Right atrium auricular region (tissue), 2 donors: ENCODE measurements at regions not wholly inside any gene's neighbourhood (a gene's known extent, or its start where the extent isn't known, plus 50 kb on each side); places are given as distances from the start of the nearest gene placed in this dataset.
"Not testable (repeated sequence)": the region's sequence is repeated elsewhere in the genome, so short reads cannot be mapped to it uniquely, and the experiment has no call there.

ENCODE experiments used
- DNase-seq: peaks from one replicate; pipeline ENCODE4 v3.0.0-alpha.2; 2019; ENCODE audit warnings: low spot score
- H3K27ac ChIP-seq, 2 donors: fragments of 200-600 bp; sonication (generic); 1 replicate in 1 of 2; 2 replicates in 1 of 2; pipeline ENCODE4 v1.5.1; 2016 to 2019
- H3K27me3 ChIP-seq, 2 donors: fragments of 200-600 bp; sonication (generic); one replicate each; pipeline versions ENCODE4 v1.5.1 to v1.6.0; 2017 to 2019
- H3K36me3 ChIP-seq: fragments of 200-600 bp; sonication (generic); one replicate; pipeline ENCODE4 v1.5.1; 2016
- H3K4me1 ChIP-seq, 2 donors: fragments of 200-600 bp; sonication (generic); one replicate each; pipeline versions ENCODE4 v1.5.1 to v1.6.0; 2017 to 2019
- H3K4me3 ChIP-seq, 2 donors: fragments of 200-600 bp; sonication (generic); 1 replicate in 1 of 2; 2 replicates in 1 of 2; pipeline ENCODE4 v1.5.1; 2017 to 2019; ENCODE audit warnings: mild to moderate bottlenecking in 1 of 2, moderate library complexity in 1 of 2
- H3K9me3 ChIP-seq, 2 donors: fragments of 200-600 bp; sonication (generic); one replicate each; pipeline ENCODE4 v1.5.1; 2019
- CTCF ChIP-seq, 2 donors: fragments of 200-600 bp; sonication (generic); IDR thresholded peaks; one replicate each; pipeline ENCODE4 v1.5.1; 2019; ENCODE audit warnings: antibody characterized with exemption in 2 of 2

- H3K9me3 ChIP-seq = no peaks in the 10 kb centered on the region
- TF ChIP-seq CTCF (IDR thresholded peaks at IDR 0.05) = no peak
- H3K27ac ChIP-seq = no peak overlapping the region
- no peak overlapping the region for H3K4me3 ChIP-seq
- no peaks in the 10 kb centered on the region for H3K4me1 ChIP-seq
- no peaks in the 10 kb centered on the region for H3K36me3 ChIP-seq
- no peak for DNase-seq
- no peaks in the 10 kb centered on the region for H3K27me3 ChIP-seq
Observed at GRCh38 chr13:44801990-44802389, 187.3 kb downstream of the NUFIP1 start.

GRCh38 chr13:44800626-44801025 is 188.6 kb downstream of the NUFIP1 start:
- no peak for TF ChIP-seq CTCF (IDR thresholded peaks at IDR 0.05)
- Histone ChIP-seq H3K36me3 (no peaks in the 10 kb centered on the region), H3K27me3 (no peaks in the 10 kb centered on the region), H3K27ac (no peak overlapping the region), H3K4me3 (no peak overlapping the region), H3K9me3 (no peaks in the 10 kb centered on the region), H3K4me1 (no peaks in the 10 kb centered on the region)
- DNase-seq = no peak

GRCh38 chr13:44797685-44798084 is 191.6 kb downstream of the NUFIP1 start:
- DNase-seq = no peak
- no peaks in the 10 kb centered on the region for H3K27me3 ChIP-seq
- H3K36me3 ChIP-seq = no peaks in the 10 kb centered on the region
- no peak for TF ChIP-seq CTCF (IDR thresholded peaks at IDR 0.05)
- H3K4me1 ChIP-seq = no peaks in the 10 kb centered on the region
- H3K9me3 ChIP-seq = no peaks in the 10 kb centered on the region
- H3K27ac ChIP-seq = no peak overlapping the region
- no peak overlapping the region for H3K4me3 ChIP-seq

GRCh38 chr13:44796597-44797490 is 192.4 kb downstream of the NUFIP1 start:
- Histone ChIP-seq H3K27ac (no peak overlapping the region), H3K27me3 (no peaks in the 10 kb centered on the region), H3K9me3 (no peaks in the 10 kb centered on the region), H3K36me3 (no peaks in the 10 kb centered on the region), H3K4me1 (no peaks in the 10 kb centered on the region), H3K4me3 (no peak overlapping the region)
- DNase-seq = no peak
- TF ChIP-seq CTCF (IDR thresholded peaks at IDR 0.05) = no peak

DNA sequence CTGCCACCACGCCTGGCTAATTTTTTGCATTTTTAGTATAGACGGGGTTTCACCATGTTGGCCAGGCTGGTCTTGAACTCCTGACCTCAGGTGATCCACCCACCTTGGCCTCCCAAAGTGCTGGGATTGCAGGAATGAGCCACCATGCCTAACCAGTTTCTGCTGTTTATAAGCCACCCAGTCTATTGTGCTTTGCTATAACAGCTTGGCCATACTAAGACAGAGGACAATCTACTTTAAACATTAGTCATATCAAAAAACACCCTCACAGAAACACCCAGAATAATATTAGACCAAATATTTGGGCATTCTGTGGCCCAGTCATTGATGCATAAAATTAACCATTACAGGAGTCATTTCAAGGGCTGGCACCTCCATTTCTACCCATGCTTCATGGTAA is 193.2 kb downstream of the NUFIP1 start:
- not testable (repeated sequence) for H3K9me3 ChIP-seq, H3K36me3 ChIP-seq, H3K4me1 ChIP-seq, H3K27ac ChIP-seq, H3K27me3 ChIP-seq, DNase-seq, H3K4me3 ChIP-seq

DNA sequence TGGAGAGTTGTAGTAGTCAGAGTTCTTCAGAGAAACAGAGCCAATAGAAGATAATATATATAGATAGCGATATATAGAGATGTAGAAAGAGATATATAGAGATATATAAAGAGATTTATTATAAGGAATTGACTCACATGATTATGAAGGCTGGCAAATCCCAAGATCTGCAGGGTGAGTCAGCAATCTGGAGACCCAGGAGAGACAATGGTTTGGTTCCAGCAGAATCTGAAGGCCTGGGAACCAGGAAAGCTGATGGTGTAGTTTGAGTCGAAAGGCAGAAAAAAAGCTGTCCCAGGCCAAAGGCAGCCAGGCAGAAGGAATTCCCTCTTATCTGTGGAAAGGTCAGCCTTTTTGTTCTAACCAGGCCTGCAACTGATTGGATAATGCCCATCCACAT is 194.1 kb downstream of the NUFIP1 start:
- Histone ChIP-seq H3K27ac (no peak overlapping the region), H3K4me1 (no peaks in the 10 kb centered on the region), H3K27me3 (no peaks in the 10 kb centered on the region), H3K9me3 (no peaks in the 10 kb centered on the region), H3K36me3 (no peaks in the 10 kb centered on the region), H3K4me3 (no peak overlapping the region)
- TF ChIP-seq CTCF (IDR thresholded peaks at IDR 0.05) = no peak
- DNase-seq = no peak
